ENCODE measurements at regions not wholly inside any gene's neighbourhood (a gene's known extent, or its start where the extent isn't known, plus 50 kb on each side); places are given as distances from the start of the nearest gene placed in this dataset.
A peak's percentile ranks its signal among the peaks of the same experiment; 100 is the strongest.
"Not testable (repeated sequence)": the region's sequence is repeated elsewhere in the genome, so short reads cannot be mapped to it uniquely, and the experiment has no call there.

- DNase-seq (ENCODE audit: low spot score), result no peak
These were observed 51.8 kb downstream of the POM121L12 start for GRCh38 chr7:53087274-53087673.

DNA sequence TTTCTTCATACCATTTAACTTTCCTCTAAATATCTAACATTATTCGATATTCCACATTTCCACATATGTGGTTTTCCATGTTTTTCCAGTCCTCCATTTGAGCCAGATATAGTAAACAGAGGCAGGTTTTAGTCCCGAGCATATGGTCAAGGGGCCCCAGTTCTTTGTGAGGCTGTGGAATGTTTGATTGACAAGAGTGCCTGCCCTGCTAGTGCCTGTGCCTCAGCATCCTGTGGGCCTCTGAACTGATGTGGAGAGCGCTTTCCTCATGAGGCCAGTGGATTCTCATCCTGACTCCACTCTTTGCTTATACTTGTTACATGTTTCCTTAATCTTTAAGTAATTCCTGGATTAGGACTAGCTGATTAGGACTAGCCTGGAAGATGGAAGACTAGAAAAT is 58.8 kb downstream of the POM121L12 start:
- DNase-seq (ENCODE audit: low spot score), result no peak

DNA sequence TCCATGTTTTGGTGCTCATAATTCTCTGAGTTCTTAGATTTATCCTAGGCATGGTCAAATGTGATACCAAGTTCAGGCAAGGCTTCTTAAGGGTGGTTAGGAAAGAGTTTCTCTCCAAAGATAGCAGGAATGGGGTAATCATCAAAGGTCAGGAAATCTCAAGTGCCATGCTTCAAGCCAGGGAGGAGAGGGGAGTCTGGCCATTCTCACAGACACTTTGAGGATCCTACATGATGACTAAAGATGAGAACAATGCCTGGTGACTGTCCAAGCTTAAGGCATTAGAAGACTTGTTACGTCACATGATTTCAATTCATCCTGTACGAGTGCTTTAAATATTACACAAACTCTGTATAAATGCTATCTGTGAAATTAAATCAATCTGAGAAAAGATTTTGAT is 59.4 kb downstream of the POM121L12 start:
- DNase-seq (ENCODE audit: low spot score), result peak; percentile 1

DNA sequence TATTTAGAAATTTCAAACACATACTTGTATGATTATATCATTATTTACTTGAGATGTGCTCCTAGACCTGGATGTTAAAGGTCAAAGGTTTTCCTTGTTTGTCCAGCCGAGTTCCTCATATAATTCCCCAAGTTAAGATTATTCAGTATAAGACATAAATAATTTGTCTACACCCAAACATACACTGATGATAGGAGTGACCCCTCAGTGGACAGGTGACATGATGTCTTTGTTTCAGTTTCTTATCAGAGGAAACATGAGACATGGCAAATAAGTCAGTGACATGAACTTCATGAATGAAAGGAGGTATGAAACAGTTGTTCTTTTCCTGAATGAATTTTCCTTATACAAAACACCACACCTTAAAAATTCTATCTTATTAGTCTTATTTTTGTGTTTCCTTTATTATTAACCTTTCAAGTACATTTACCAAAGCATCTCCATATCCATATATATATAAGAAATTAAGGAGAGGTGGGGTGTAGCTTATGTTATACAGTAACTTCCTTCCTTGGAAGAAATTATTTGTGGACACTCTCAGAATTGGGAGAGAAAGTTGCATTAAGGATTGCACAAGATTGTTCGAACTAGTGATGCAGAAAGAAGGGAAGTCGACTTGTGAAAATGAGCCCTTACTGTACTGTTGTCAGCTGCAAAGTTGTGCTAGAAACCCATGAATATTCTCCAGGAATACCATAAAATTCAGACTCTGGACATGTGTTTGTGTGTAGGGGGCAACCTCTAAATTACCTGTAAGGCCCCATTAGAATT is 60.5 kb downstream of the POM121L12 start:
- no peak for DNase-seq (ENCODE audit: low spot score)

- no peak for DNase-seq (ENCODE audit: low spot score)
These were observed 64.7 kb downstream of the POM121L12 start for GRCh38 chr7:53100091-53100490.

DNA sequence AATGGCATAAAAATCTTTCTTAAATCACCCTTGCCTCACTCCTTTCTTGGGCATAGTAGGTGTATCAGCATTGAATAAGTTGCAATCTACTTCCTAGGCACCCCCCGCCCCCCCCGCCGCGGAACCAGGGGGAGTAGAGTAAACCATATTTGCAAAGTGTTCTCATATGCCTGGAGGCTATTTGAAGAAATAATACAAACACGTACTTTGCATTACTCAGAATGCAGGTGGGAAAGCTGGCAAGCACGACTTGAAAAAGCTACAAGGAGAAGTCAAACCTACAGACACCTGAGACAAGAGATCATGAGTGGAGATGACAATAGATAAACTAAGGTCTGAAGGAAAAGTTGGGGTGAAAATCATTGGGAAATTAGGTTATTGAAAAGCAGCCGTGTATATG is 65.6 kb downstream of the POM121L12 start:
- DNase-seq (ENCODE audit: low spot score), result no peak

- DNase-seq (ENCODE audit: low spot score), result peak; percentile 10
These were observed 75.0 kb downstream of the POM121L12 start for GRCh38 chr7:53110425-53110824.

- DNase-seq (ENCODE audit: low spot score), result no peak
These were observed 75.6 kb downstream of the POM121L12 start for GRCh38 chr7:53111031-53111430.

DNA sequence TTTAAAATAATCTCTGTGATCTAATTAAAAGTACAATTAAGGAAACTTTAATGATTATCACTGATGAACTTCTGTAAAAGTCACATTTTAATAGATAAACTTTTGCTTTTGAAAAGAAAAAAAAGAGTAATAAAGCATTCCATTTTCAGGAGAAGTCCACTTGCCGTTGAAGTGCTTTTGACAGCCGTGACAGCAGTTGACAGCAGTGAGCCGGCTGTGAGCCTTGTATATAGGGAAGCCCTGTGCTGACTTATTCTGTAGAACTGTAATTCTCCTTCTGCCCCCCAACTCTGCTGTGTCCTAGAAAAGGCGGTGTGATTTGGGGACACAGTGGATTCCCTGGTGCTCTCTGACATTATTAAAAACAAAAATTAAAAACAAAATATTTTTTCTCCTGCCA is 78.0 kb downstream of the POM121L12 start:
- DNase-seq (ENCODE audit: low spot score), result no peak

DNA sequence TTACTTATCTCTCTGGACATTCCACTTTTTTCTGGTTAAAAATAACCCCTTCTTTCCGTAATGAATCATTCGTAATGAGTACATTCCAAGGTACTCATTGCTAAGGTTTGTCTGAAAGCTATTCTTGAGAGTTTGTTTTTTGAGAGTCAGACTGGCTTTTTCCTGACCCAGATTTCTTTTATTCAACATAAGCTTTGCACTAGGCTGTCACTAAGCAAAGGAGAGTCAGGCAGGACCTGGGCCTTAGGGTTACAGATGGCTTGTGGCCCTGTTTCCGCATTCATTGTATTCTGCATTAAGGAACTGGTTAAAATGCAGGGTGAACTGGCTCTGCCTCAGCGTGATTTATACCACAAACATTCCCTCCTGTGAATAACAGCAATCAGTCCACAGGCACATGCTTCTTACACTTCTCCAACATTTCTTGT is 84.1 kb downstream of the POM121L12 start:
- peak; percentile 61 for DNase-seq (ENCODE audit: low spot score)

DNA sequence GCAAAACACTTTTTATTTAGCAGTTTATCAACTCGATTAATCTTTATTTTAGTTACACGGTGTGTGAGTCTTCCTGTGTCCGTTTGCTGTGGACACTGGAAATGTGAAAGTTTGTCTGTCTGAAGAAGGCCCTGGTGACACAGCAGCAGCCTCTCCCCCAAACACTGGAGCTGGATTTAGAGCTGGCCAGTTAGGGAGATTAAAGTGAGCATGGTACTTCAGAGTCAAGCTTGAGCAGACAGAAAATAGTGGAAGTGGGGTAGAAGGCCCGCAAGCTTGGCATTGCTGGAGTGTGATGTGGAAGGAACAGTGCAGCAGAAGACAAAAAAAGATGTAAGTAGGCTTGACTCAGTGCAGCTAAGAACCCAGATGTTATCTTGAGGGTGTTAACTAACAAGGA is 85.9 kb downstream of the POM121L12 start:
- DNase-seq (ENCODE audit: low spot score), result no peak

DNA sequence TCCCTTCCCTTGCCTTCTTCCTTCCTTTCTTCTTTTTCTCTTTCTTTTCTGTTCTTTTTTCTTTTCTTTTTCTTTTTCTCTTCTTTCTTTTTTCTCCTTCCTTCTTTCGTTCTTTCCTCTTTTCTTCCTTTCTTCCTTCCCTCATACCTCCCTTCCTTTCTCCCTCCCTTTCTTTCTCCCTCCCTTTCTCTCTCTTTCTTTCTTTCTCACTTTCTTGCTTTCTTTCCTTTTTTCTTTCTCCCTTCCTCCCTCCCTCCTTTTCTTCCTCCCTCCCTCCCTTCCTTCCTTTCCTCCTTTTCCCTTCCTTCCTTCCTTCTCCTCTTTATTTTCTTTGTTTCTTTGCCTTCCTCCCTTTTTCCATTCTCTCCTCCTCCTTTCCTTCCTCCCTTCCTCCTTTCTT is 96.3 kb downstream of the POM121L12 start:
- DNase-seq (ENCODE audit: low spot score), result no peak

- DNase-seq (ENCODE audit: low spot score), result no peak
These were observed 116.1 kb downstream of the POM121L12 start for GRCh38 chr7:53151496-53151895.

GRCh38 chr7:53187184-53187583 is 151.8 kb downstream of the POM121L12 start:
- DNase-seq (ENCODE audit: low spot score), result not testable (repeated sequence)

DNA sequence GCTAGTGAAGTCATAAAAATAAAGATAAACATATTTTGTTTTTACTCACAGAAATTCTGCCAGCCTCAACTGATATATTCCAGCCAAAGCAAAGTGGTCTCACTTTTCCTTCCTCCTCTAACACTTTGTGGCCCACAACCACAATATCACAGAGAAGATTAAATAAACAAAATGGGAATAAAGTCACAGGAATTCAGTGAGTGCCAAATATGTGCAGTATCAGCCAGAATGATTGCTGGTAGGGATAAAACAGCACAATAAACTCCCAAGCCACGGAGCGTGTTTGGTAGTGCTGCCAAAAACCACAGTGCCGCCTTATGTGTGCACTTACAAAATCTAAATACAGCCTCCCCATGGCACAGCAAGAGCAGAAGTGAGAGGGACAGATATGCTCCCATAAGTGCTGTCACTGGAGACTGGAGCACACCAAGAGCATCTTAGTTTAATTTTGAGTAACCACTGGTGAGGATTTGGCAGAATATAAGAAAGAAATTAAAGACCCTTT is 155.8 kb downstream of the POM121L12 start:
- DNase-seq (ENCODE audit: low spot score), result no peak

DNA sequence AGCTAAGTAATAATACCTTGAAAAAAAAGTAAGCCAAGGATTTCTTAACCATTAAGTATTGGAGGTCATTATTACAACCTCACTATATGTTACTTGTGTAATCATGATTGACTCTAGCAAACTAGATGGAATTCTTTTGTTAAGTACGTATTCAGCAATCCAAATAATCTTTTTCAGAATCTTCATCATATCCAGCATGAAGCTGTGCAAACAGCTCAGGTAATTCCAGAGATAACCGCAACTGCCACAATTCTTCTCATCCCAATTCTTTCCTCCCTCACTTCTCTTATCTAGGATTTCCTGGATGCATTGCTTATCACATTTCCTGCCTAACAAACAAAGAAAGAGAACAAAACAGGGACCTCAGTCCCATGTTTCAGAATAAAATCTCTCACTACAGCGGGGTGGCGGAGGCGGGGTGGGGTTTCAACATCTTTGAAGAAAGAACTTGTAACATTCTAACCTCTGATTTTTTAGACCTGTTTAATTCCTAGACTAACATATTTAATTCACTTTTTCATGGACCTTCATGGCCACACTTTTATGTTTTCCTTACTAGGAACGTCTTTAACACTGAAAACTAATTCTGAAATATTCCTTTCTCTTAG is 156.5 kb downstream of the POM121L12 start:
- DNase-seq (ENCODE audit: low spot score), result no peak

GRCh38 chr7:53205006-53205405 is 169.6 kb downstream of the POM121L12 start:
- no peak for DNase-seq (ENCODE audit: low spot score)

DNA sequence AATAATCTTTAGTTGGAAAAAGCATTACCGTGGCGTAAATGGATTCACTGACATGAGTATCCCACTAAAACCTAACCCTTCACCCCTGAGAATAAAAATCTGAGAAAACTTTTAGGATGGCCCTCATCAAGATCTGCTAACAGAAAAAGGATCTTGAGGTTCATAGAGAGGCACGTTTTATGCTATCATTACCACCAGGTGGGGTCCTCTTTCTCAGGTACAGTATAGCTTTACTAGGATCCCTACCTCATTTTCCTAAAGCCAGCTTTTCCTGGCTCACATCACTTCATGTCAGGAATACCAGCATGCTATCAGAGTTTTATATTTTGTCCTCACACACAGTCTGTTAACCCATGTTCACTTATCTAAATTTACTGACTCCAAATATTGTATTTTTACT is 173.7 kb downstream of the POM121L12 start:
- peak; percentile 6 for DNase-seq (ENCODE audit: low spot score)

DNA sequence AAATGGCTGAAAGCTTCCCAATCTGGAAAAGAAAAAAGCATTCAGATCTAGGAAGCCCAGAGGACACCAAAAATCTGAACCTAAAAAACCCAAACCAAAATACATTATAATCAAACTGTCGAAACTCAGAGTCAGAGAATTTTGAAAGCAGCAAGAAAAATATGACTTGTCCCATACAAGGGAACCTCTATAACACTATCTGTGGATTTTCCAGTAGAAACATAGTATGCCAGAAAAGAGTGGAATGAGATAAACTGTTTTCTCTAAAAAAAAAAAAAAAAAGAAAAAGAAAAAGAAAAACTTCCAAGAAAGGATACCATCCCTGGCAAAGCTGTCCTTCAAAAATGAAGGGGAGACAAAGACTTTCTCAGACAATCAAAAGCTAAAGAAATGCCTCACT is 179.0 kb downstream of the POM121L12 start:
- no peak for DNase-seq (ENCODE audit: low spot score)

- DNase-seq (ENCODE audit: low spot score), result peak; percentile 16
These were observed 183.5 kb downstream of the POM121L12 start for GRCh38 chr7:53218730-53219504.

- no peak for DNase-seq (ENCODE audit: low spot score)
These were observed 193.8 kb downstream of the POM121L12 start for GRCh38 chr7:53229202-53229601.

DNA sequence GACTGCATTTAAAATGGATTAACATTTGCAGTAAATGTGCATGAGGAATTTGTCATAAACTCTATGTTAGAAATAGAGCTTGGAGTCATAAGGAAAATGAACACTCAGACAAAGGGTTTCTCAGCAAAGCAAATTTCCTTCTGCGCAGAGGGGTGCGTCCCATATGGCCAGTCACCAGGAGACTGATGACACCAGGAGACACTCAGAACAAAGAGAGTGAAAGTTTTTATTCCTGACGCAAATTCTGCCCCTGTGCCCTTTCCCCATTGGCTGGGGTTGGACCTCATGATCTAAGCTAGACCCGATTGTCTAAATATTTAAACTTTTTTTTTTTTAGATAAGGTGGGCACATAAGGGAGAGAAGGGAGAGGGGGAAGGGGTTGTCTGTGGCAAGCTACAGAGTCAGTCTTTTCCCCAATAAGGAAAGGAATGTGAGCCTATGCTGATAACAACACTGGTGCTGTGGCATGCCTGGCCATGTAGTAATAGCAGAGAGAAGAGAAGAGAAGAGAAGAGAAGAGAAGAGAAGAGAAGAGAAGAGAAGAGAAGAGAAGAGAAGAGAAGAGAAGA is 202.0 kb downstream of the POM121L12 start:
- no peak for DNase-seq (ENCODE audit: low spot score)

Data from kidney tubule cell (primary cell).